ENCODE measurements at regions not wholly inside any gene's neighbourhood (a gene's known extent, or its start where the extent isn't known, plus 50 kb on each side); places are given as distances from the start of the nearest gene placed in this dataset.

GRCh38 chr17:28247671-28248555 lies 71.1 kb upstream of the TMEM97 start:
- DNase-seq, result no peak
- 68 to 70% (median 69%) methylated on average over 15 of the region's 15 CpGs for WGBS, 3 donors

GRCh38 chr17:28249706-28250105 lies 69.3 kb upstream of the TMEM97 start:
- intact Hi-C loops (cut with DNase I), result loop anchor here in 2 of 4 donors (10.0 kb wide), 1 partner anchor 445 kb away; the partner anchor contains the start of gene NOS2 (in 2 of the 2)
- Histone ChIP-seq H3K4me1 (ENCODE audit: insufficient read depth) (peaks cover 1% of the 10 kb centered on the region), H3K27me3 (no peaks in the 10 kb centered on the region), H3K36me3 (no peaks in the 10 kb centered on the region), H3K4me3 (no peak overlapping the region), H3K9me3 (no peaks in the 10 kb centered on the region), H3K27ac (no peak overlapping the region)
- DNase-seq, result no peak
- TF ChIP-seq CTCF (IDR thresholded peaks at IDR 0.05) (no peak), EP300 (IDR thresholded peaks at IDR 0.05) (no peak), POLR2A (IDR thresholded peaks at IDR 0.05) (no peak)
- 66 to 77% (median 75%) methylated on average over 5 of the region's 5 CpGs for WGBS, 3 donors

More at GRCh38 chr17:28247671-28248555, 71.1 kb upstream of the TMEM97 start:
- no peak overlapping the region for H3K27ac ChIP-seq
- H3K4me3 ChIP-seq, result no peak overlapping the region
- H3K36me3 ChIP-seq, result no peaks in the 10 kb centered on the region
- peaks cover 1% of the 10 kb centered on the region for H3K4me1 ChIP-seq (ENCODE audit: insufficient read depth)
- H3K9me3 ChIP-seq, result no peaks in the 10 kb centered on the region
- H3K27me3 ChIP-seq, result no peaks in the 10 kb centered on the region
- intact Hi-C loops (cut with DNase I), result no loop called here
- TF ChIP-seq POLR2A (IDR thresholded peaks at IDR 0.05), result no peak
- TF ChIP-seq CTCF (IDR thresholded peaks at IDR 0.05), result no peak
- TF ChIP-seq EP300 (IDR thresholded peaks at IDR 0.05), result no peak

GRCh38 chr17:28252436-28252835 lies 66.6 kb upstream of the TMEM97 start:
- TF ChIP-seq CTCF (IDR thresholded peaks at IDR 0.05) (no peak), EP300 (IDR thresholded peaks at IDR 0.05) (no peak), POLR2A (IDR thresholded peaks at IDR 0.05) (no peak)
- 74 to 85% (median 77%) methylated on average over 7 of the region's 7 CpGs for WGBS, 3 donors
- Histone ChIP-seq H3K27ac (no peak overlapping the region), H3K36me3 (no peaks in the 10 kb centered on the region), H3K4me3 (no peak overlapping the region), H3K27me3 (no peaks in the 10 kb centered on the region), H3K4me1 (ENCODE audit: insufficient read depth) (peaks cover 1% of the 10 kb centered on the region), H3K9me3 (no peaks in the 10 kb centered on the region)
- intact Hi-C loops (cut with DNase I), result loop anchor here in 2 of 4 donors (10.0 kb wide), 1 partner anchor 448 kb away; the partner anchor contains the start of gene NOS2 (in 2 of the 2)
- no peak for DNase-seq

- Histone ChIP-seq H3K27me3 (no peaks in the 10 kb centered on the region), H3K9me3 (no peaks in the 10 kb centered on the region), H3K4me3 (no peak overlapping the region), H3K4me1 (ENCODE audit: insufficient read depth) (peaks cover 1% of the 10 kb centered on the region), H3K27ac (no peak overlapping the region), H3K36me3 (no peaks in the 10 kb centered on the region)
- no peak for TF ChIP-seq CTCF (IDR thresholded peaks at IDR 0.05)
- DNase-seq, result no peak
- 78 to 88% (median 79%) methylated on average over 6 of the region's 6 CpGs for WGBS, 3 donors
- intact Hi-C loops (cut with DNase I), result loop anchor here in 2 of 4 donors (10.0 kb wide), 1 partner anchor 449 kb away; the partner anchor contains the start of gene NOS2 (in 2 of the 2)
Measured at GRCh38 chr17:28253663-28254062, 65.3 kb upstream of the TMEM97 start.

All from ovary (tissue), 7 donors.